Esophagus muscularis mucosa (tissue), 4 donors: ENCODE measurements at regions not wholly inside any gene's neighbourhood (a gene's known extent, or its start where the extent isn't known, plus 50 kb on each side); places are given as distances from the start of the nearest gene placed in this dataset.

Source experiments
- DNase-seq: peaks from one replicate; pipeline ENCODE4 v3.0.0-alpha.2; 2017; ENCODE audit errors: extremely low spot score
- H3K27ac ChIP-seq, 4 donors: fragments of 200-600 bp; sonication (generic); replicated peaks in 1 of 4; 1 replicate in 3 of 4; 2 replicates in 1 of 4; pipeline ENCODE4 v1.5.1; 2016 to 2019; ENCODE audit warnings: mild to moderate bottlenecking in 1 of 4
- H3K27me3 ChIP-seq, 4 donors: fragments of 200-600 bp; sonication (generic); one replicate each; pipeline versions ENCODE4 v1.5.1 to v1.6.0; 2016 to 2019
- H3K36me3 ChIP-seq, 4 donors: fragments of 200-600 bp; sonication (generic); one replicate each; pipeline ENCODE4 v1.5.1; 2016 to 2019
- H3K4me1 ChIP-seq, 4 donors: fragments of 200-600 bp; sonication (generic); one replicate each; pipeline ENCODE4 v1.5.1; 2016 to 2019
- H3K4me3 ChIP-seq, 4 donors: fragments of 200-600 bp; sonication (generic); 1 replicate in 2 of 4; 2 replicates in 2 of 4; pipeline ENCODE4 v1.5.1; 2016 to 2019; ENCODE audit warnings: mild to moderate bottlenecking in 4 of 4, moderate library complexity in 1 of 4
- H3K9me3 ChIP-seq, 4 donors: fragments of 200-600 bp; sonication (generic); 1 replicate in 3 of 4; 2 replicates in 1 of 4; pipeline ENCODE4 v1.5.1; 2016 to 2019
- EP300 ChIP-seq: sonication (generic); formaldehyde crosslinking; IDR thresholded peaks from one replicate; pipeline ENCODE4 v1.6.1; 2017; ENCODE audit warnings: antibody characterized with exemption
- POLR2A ChIP-seq: fragments of 450-650 bp; IDR thresholded peaks from one replicate; pipeline ENCODE4 v1.6.1; 2017; ENCODE audit warnings: antibody characterized with exemption, moderate library complexity, mild to moderate bottlenecking, low read depth
- POLR2AphosphoS5 ChIP-seq, 2 donors: sonication (generic); formaldehyde crosslinking; IDR thresholded peaks; one replicate each; pipeline ENCODE4 v1.6.1; 2017; ENCODE audit warnings: antibody characterized with exemption in 2 of 2
- WGBS: methylation state at CpG from one replicate; pipeline ENCODE4 v1.1.5; 2018; 5-methylcytosine and 5-hydroxymethylcytosine counted together
- intact Hi-C: fragments of 100-400 bp; cut with DNase I; formaldehyde crosslinking; loops from one replicate; pipeline ENCODE4 v1.15.1; 2023
- TF ChIP-seq, protein P1 (sequence below), 3 experiments: fragments of 200-600 bp in 2 of 3; fragments of 450-650 bp in 1 of 3; sonication (generic) in 2 of 3; IDR thresholded peaks; one replicate each; pipeline ENCODE4 v1.5.1; 2017 to 2019; ENCODE audit warnings: antibody characterized with exemption in 3 of 3, mild to moderate bottlenecking in 2 of 3, moderate library complexity in 1 of 3

DNA sequence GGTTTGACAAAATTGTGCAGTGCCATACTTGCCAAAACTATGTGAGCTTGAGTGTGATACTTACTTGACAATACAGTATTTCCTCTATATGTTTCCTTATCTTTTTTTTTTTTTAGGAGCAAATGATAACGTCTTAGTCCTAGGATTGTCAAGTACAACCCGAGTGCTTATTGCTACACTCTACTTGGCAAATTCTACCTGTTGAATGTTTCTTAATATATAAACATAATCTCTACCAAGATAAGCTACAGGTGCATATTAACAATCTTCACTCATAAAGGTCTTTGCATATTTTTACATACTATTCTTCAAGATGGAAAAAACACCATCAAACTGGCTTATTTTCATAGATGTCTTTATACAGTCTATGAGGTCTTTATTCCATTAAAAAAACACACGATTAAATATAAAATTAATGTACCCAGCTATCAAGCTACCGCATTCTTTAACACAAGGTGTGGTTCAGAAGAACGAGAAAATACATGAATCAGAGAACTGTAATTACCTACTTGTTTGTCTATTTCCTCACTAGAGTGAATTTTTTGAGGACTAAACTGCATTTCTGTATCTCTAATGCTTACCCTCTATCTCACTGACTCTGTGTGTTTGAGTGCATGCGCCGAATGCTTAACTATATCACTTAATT is 76.1 kb upstream of the PDSS1 start:
- Histone ChIP-seq H3K4me1 (peaks cover 0 to 10% (median 4%) of the 10 kb centered on the region in 4 donors), H3K36me3 (no peaks in the 10 kb centered on the region), H3K4me3 (no peak overlapping the region), H3K27ac (no peak overlapping the region), H3K9me3 (no peaks in the 10 kb centered on the region), H3K27me3 (peaks cover 0 to 48% (median 4%) of the 10 kb centered on the region in 4 donors)
- intact Hi-C loops: no loop called here
- no peak for DNase-seq
- no peak for TF ChIP-seq EP300
- TF ChIP-seq POLR2AphosphoS5 (IDR thresholded peaks at IDR 0.05): no peak
- 83% methylated on average over 7 of the region's 7 CpGs for WGBS

DNA sequence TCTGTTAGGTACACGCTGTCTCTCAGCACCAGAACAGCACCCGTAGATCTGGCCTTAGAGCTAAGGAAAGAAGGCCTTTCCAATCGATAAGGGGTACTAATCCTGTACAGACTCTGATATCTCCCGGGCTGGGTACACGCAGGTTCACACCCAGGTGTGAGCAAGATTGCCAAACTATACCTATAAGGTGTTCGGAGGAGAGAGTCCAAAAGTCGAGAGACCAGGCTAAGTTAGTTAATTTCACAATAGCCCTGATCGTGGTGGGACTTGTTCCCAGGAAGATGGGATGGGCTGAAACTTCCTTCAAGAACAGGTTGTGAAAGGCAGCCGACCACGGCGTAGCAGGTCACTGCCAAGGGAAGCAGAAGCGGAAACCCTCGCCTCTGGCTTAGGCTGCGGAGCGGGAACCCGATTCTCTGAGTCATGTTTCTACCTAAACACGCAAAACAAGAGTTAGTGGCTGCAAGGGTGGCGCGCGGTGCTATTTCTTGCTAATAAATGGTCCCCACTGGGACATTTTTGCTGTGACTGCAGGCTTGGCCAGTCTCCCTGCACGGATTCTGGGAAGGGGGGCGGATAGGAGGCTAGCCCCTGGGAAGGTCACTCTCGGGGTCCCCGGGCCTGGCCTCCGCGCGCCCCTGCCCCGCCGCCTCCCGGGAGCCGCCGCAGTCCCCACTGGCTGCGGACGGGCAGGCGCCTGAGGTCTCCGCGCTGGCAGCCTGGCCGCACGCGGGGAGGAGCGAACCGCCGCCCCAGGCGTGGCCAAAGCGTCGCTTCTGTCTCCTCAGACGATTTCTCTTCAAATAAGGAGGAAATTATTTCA is 75.4 kb upstream of the PDSS1 start:
- no peak overlapping the region for H3K27ac ChIP-seq
- peaks cover 0 to 54% (median 4%) of the 10 kb centered on the region in 4 donors for H3K27me3 ChIP-seq
- no peak for DNase-seq
- intact Hi-C loops: no loop called here
- no peak for TF ChIP-seq POLR2AphosphoS5 (IDR thresholded peaks at IDR 0.05)
- H3K36me3 ChIP-seq: no peaks in the 10 kb centered on the region
- peak overlapping the region; percentile 37 to 53 (median 40) for H3K4me3 ChIP-seq
- no peaks in the 10 kb centered on the region for H3K9me3 ChIP-seq
- 18% methylated on average over 29 of the region's 47 CpGs for WGBS
- H3K4me1 ChIP-seq: peaks cover 0 to 10% (median 4%) of the 10 kb centered on the region in 4 donors

DNA sequence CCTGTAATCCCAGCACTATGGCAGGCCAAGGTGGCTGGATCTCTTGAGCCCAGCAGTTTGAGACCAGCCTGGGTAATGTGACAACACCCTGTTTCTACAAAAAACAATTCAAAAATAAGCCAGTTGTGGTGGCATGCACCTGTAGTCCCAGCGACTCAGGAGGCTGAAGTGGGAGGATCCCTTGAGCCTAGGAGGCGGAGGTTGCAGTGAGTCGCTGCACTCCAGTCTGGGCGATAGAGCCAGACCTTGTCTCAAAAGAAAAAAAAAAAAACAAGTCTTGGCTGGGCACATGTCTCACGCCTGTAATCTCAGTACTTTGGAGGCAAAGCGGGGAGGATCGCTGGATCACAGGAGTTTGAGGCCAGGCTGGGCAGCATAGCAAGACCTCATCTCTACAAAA is 74.6 kb upstream of the PDSS1 start:
- no peaks in the 10 kb centered on the region for H3K9me3 ChIP-seq
- TF ChIP-seq POLR2A (no peak), EP300 (no peak), POLR2AphosphoS5 (IDR thresholded peaks at IDR 0.05) (no peak)
- TF ChIP-seq, protein P1, sequence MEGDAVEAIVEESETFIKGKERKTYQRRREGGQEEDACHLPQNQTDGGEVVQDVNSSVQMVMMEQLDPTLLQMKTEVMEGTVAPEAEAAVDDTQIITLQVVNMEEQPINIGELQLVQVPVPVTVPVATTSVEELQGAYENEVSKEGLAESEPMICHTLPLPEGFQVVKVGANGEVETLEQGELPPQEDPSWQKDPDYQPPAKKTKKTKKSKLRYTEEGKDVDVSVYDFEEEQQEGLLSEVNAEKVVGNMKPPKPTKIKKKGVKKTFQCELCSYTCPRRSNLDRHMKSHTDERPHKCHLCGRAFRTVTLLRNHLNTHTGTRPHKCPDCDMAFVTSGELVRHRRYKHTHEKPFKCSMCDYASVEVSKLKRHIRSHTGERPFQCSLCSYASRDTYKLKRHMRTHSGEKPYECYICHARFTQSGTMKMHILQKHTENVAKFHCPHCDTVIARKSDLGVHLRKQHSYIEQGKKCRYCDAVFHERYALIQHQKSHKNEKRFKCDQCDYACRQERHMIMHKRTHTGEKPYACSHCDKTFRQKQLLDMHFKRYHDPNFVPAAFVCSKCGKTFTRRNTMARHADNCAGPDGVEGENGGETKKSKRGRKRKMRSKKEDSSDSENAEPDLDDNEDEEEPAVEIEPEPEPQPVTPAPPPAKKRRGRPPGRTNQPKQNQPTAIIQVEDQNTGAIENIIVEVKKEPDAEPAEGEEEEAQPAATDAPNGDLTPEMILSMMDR (IDR thresholded peaks at IDR 0.05): no peak
- peak overlapping the region in 1 of 4 donors; percentile 41 for H3K4me3 ChIP-seq
- H3K36me3 ChIP-seq: no peaks in the 10 kb centered on the region
- DNase-seq: no peak
- H3K27me3 ChIP-seq: peaks cover 0 to 54% (median 4%) of the 10 kb centered on the region in 4 donors
- intact Hi-C loops: no loop called here
- no peak overlapping the region for H3K27ac ChIP-seq
- 89% methylated on average over 7 of the region's 7 CpGs for WGBS
- peaks cover 0 to 10% (median 4%) of the 10 kb centered on the region in 4 donors for H3K4me1 ChIP-seq

DNA sequence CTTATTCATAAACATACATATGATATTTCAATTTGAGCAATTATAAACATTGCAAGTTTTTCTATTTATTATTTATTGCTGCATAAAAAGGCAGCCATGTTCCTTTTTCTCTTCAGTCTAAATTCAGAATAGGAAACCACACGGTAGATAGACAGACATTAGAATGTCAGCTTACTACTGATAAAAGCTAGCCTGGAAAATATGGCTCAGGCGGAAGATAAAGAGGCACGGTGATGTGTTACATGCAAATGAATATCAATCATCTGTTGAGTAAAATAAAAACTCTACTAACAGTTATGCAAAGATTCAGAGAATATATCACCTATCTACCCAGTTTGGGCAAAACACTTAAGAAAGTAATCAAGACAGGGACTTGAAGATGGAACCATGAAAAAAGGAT is 73.5 kb upstream of the PDSS1 start:
- WGBS: 84% methylated on average over 3 of the region's 3 CpGs
- no peak for TF ChIP-seq POLR2A
- no peak for TF ChIP-seq POLR2AphosphoS5 (IDR thresholded peaks at IDR 0.05)
- TF ChIP-seq, protein P1 (IDR thresholded peaks at IDR 0.05): no peak
- no peak for TF ChIP-seq EP300
- intact Hi-C loops: no loop called here
- Histone ChIP-seq H3K4me1 (peaks cover 0 to 10% (median 4%) of the 10 kb centered on the region in 4 donors), H3K9me3 (no peaks in the 10 kb centered on the region), H3K27me3 (peaks cover 0 to 54% (median 4%) of the 10 kb centered on the region in 4 donors), H3K36me3 (no peaks in the 10 kb centered on the region), H3K27ac (no peak overlapping the region), H3K4me3 (no peak overlapping the region)
- DNase-seq: no peak

DNA sequence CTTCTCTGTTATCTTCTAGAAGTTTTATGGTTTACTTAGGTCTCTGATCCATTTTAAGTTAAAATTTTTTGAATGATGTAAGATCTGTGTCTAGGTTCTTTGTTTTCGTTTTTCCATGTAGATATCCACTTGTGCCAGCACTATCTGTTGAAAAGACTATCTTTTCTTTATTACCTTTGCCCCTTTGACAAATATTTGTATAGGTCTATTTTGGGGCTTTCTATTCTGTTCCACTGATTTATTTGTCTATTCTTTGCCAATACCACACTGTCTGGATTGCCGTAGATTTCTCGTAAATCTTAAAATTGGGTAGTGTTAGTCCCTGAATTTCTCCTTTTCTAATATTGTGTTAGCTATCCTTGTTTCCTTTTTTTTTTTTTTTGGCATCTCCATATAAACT is 71.4 kb upstream of the PDSS1 start:
- TF ChIP-seq POLR2A: no peak
- TF ChIP-seq, protein P1 (IDR thresholded peaks at IDR 0.05): no peak
- no peak for TF ChIP-seq EP300
- no peak for TF ChIP-seq POLR2AphosphoS5 (IDR thresholded peaks at IDR 0.05)
- H3K4me3 ChIP-seq: no peak overlapping the region
- H3K27ac ChIP-seq: no peak overlapping the region
- intact Hi-C loops: loop anchor here (5.0 kb wide), 1 partner anchor 691 kb away; no protein-coding TSS in a partner anchor
- peaks cover 0 to 50% (median 4%) of the 10 kb centered on the region in 4 donors for H3K27me3 ChIP-seq
- peaks cover 0 to 10% (median 4%) of the 10 kb centered on the region in 4 donors for H3K4me1 ChIP-seq
- DNase-seq: no peak
- H3K9me3 ChIP-seq: no peaks in the 10 kb centered on the region
- WGBS: 76% methylated on average over 3 of the region's 3 CpGs
- no peaks in the 10 kb centered on the region for H3K36me3 ChIP-seq
